ENCODE measurements at regions not wholly inside any gene's neighbourhood (a gene's known extent, or its start where the extent isn't known, plus 50 kb on each side); places are given as distances from the start of the nearest gene placed in this dataset.

GRCh38 chr9:93825348-93826115 is 129.6 kb downstream of the BARX1 start:
- Histone ChIP-seq H3K4me3 (replicated peaks in 1 of 4; ENCODE audit: control extremely low read depth in 1 of 4, insufficient read depth in 1 of 4, low read depth in 3 of 4, low read length in 4 of 4) (no peak overlapping the region), H3K79me2 (ENCODE audit: control insufficient read depth, insufficient read depth, low read length) (no peaks in the 10 kb centered on the region), H3K9me3 (ENCODE audit: control insufficient read depth, insufficient read depth, low read depth, low read length) (no peaks in the 10 kb centered on the region), H3K9ac (ENCODE audit: insufficient read depth, low read length) (no peak overlapping the region), H3K36me3 (ENCODE audit: control insufficient read depth, insufficient read depth, low read length) (no peaks in the 10 kb centered on the region), H3K4me1 (ENCODE audit: control insufficient read depth, extremely low read depth, insufficient read depth, low read length) (no peaks in the 10 kb centered on the region), H2AFZ (ENCODE audit: low read length) (no peak overlapping the region), H3K4me2 (ENCODE audit: extremely low read depth, insufficient read depth, low read length) (no peak overlapping the region), H4K20me1 (ENCODE audit: control insufficient read depth, extremely low read depth, insufficient read depth, low read length) (no peaks in the 10 kb centered on the region), H3K27ac (ENCODE audit: insufficient read depth, low read length) (no peak overlapping the region), H3K27me3 (ENCODE audit: control insufficient read depth, insufficient read depth, low read length) (no peaks in the 10 kb centered on the region)
- TF ChIP-seq, protein P1, sequence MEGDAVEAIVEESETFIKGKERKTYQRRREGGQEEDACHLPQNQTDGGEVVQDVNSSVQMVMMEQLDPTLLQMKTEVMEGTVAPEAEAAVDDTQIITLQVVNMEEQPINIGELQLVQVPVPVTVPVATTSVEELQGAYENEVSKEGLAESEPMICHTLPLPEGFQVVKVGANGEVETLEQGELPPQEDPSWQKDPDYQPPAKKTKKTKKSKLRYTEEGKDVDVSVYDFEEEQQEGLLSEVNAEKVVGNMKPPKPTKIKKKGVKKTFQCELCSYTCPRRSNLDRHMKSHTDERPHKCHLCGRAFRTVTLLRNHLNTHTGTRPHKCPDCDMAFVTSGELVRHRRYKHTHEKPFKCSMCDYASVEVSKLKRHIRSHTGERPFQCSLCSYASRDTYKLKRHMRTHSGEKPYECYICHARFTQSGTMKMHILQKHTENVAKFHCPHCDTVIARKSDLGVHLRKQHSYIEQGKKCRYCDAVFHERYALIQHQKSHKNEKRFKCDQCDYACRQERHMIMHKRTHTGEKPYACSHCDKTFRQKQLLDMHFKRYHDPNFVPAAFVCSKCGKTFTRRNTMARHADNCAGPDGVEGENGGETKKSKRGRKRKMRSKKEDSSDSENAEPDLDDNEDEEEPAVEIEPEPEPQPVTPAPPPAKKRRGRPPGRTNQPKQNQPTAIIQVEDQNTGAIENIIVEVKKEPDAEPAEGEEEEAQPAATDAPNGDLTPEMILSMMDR (conservative IDR thresholded peaks at IDR 0.05 in 1 of 2, IDR thresholded peaks at IDR 0.05 in 1 of 2; ENCODE audit: low read depth in 1 of 2, low read length in 2 of 2), result no peak
- TF ChIP-seq EZH2 (IDR thresholded peaks at IDR 0.05; ENCODE audit: low read length, missing control alignments), result no peak
- no peak for DNase-seq (ENCODE audit: low read depth in 2 of 2)

GRCh38 chr9:93824386-93825294 is 130.5 kb downstream of the BARX1 start:
- Histone ChIP-seq H2AFZ (ENCODE audit: low read length) (no peak overlapping the region), H3K27me3 (ENCODE audit: control insufficient read depth, insufficient read depth, low read length) (no peaks in the 10 kb centered on the region), H3K4me3 (replicated peaks in 1 of 4; ENCODE audit: control extremely low read depth in 1 of 4, insufficient read depth in 1 of 4, low read depth in 3 of 4, low read length in 4 of 4) (no peak overlapping the region), H3K79me2 (ENCODE audit: control insufficient read depth, insufficient read depth, low read length) (no peaks in the 10 kb centered on the region), H3K9me3 (ENCODE audit: control insufficient read depth, insufficient read depth, low read depth, low read length) (no peaks in the 10 kb centered on the region), H3K9ac (ENCODE audit: insufficient read depth, low read length) (no peak overlapping the region), H4K20me1 (ENCODE audit: control insufficient read depth, extremely low read depth, insufficient read depth, low read length) (no peaks in the 10 kb centered on the region), H3K4me1 (ENCODE audit: control insufficient read depth, extremely low read depth, insufficient read depth, low read length) (no peaks in the 10 kb centered on the region), H3K27ac (ENCODE audit: insufficient read depth, low read length) (no peak overlapping the region), H3K36me3 (ENCODE audit: control insufficient read depth, insufficient read depth, low read length) (no peaks in the 10 kb centered on the region), H3K4me2 (ENCODE audit: extremely low read depth, insufficient read depth, low read length) (no peak overlapping the region)
- TF ChIP-seq, protein P1 (conservative IDR thresholded peaks at IDR 0.05 in 1 of 2, IDR thresholded peaks at IDR 0.05 in 1 of 2; ENCODE audit: low read depth in 1 of 2, low read length in 2 of 2), result no peak
- no peak for DNase-seq (ENCODE audit: low read depth in 2 of 2)

DNA sequence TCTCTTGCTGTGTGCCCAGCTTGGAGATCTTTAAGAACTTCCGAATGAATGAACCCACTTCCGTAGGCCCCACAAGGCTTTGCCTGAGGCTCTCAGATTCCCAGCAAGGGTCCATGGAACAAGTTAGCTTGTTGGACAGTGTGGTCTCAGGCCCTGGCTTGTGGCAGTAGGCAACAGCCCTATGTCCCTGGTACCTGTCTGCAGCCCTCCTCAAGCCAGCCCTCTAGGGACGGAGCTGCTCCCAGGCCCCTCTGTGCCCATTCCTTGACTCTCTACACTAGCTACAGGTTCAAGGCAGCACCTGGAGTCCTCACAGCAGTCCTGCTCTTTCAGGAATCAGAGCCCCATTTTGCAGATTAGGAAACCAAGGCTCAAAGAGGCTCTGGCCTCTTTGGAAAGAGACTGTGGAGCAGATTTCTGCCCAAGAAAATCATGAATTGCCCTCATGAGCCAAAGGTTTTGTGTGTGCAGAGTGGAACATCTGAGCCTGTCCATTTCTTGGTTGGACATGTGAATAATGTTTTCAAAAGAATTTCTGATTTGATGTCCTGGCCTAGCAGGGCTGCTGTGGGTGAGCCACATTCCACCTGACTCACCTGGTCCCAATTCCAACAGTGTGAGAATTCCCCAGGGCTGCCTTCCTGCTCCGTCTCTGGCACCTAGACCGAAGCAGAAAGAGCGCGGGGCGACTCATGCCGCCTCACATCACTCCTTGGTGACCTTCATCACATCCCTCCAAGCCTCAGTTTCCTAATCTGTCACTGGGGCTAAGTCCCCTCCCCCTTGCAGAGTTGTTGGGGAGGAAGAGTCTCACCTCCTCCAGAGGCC is 131.7 kb downstream of the BARX1 start:
- TF ChIP-seq, protein P1 (conservative IDR thresholded peaks at IDR 0.05 in 1 of 2, IDR thresholded peaks at IDR 0.05 in 1 of 2; ENCODE audit: low read depth in 1 of 2, low read length in 2 of 2), result no peak
- no peak for TF ChIP-seq EZH2 (IDR thresholded peaks at IDR 0.05; ENCODE audit: low read length, missing control alignments)
- H3K27ac ChIP-seq (ENCODE audit: insufficient read depth, low read length), result no peak overlapping the region

More for the DNA sequence above, 131.7 kb downstream of the BARX1 start:
- H3K79me2 ChIP-seq (ENCODE audit: control insufficient read depth, insufficient read depth, low read length), result no peaks in the 10 kb centered on the region
- H3K9ac ChIP-seq (ENCODE audit: insufficient read depth, low read length), result no peak overlapping the region
- H3K4me3 ChIP-seq (replicated peaks in 1 of 4; ENCODE audit: control extremely low read depth in 1 of 4, insufficient read depth in 1 of 4, low read depth in 3 of 4, low read length in 4 of 4), result no peak overlapping the region
- H3K4me2 ChIP-seq (ENCODE audit: extremely low read depth, insufficient read depth, low read length), result no peak overlapping the region
- no peak overlapping the region for H2AFZ ChIP-seq (ENCODE audit: low read length)
- no peaks in the 10 kb centered on the region for H3K27me3 ChIP-seq (ENCODE audit: control insufficient read depth, insufficient read depth, low read length)
- DNase-seq (ENCODE audit: low read depth in 2 of 2), result no peak
- H3K9me3 ChIP-seq (ENCODE audit: control insufficient read depth, insufficient read depth, low read depth, low read length), result no peaks in the 10 kb centered on the region
- no peaks in the 10 kb centered on the region for H3K4me1 ChIP-seq (ENCODE audit: control insufficient read depth, extremely low read depth, insufficient read depth, low read length)
- H4K20me1 ChIP-seq (ENCODE audit: control insufficient read depth, extremely low read depth, insufficient read depth, low read length), result no peaks in the 10 kb centered on the region
- H3K36me3 ChIP-seq (ENCODE audit: control insufficient read depth, insufficient read depth, low read length), result no peaks in the 10 kb centered on the region
